IPS DF 4.7 (cell line): ENCODE measurements at regions not wholly inside any gene's neighbourhood (a gene's known extent, or its start where the extent isn't known, plus 50 kb on each side); places are given as distances from the start of the nearest gene placed in this dataset.
"Not testable (repeated sequence)": the region's sequence is repeated elsewhere in the genome, so short reads cannot be mapped to it uniquely, and the experiment has no call there.

Experiments used
- DNase-seq: peaks from one replicate; pipeline ENCODE4 v3.0.0-alpha.2; 2013; ENCODE audit warnings: low spot score; ENCODE audit errors: extremely low read depth

GRCh38 chr6:26720663-26721218 is 61.2 kb upstream of the ZNF322 start:
- not testable (repeated sequence) for DNase-seq

GRCh38 chr6:26730019-26730766 is 70.6 kb upstream of the ZNF322 start:
- DNase-seq: not testable (repeated sequence)

- DNase-seq: not testable (repeated sequence)
Measured at GRCh38 chr6:26734776-26735472, 75.4 kb upstream of the ZNF322 start.

GRCh38 chr6:26739811-26740210 is 80.3 kb upstream of the ZNF322 start:
- no peak for DNase-seq

GRCh38 chr6:26743157-26743821 is 83.7 kb upstream of the ZNF322 start:
- no peak for DNase-seq

GRCh38 chr6:26743941-26744699 is 84.6 kb upstream of the ZNF322 start:
- DNase-seq: no peak

GRCh38 chr6:26744837-26745282 is 85.3 kb upstream of the ZNF322 start:
- DNase-seq: not testable (repeated sequence)

GRCh38 chr6:26745964-26746363 is 86.4 kb upstream of the ZNF322 start:
- DNase-seq: not testable (repeated sequence)

- DNase-seq: not testable (repeated sequence)
Measured at GRCh38 chr6:26749126-26749758, 89.7 kb upstream of the ZNF322 start.

GRCh38 chr6:26749759-26750126 is 90.2 kb upstream of the ZNF322 start:
- not testable (repeated sequence) for DNase-seq

- no peak for DNase-seq
Measured at GRCh38 chr6:26754212-26754611, 94.7 kb upstream of the ZNF322 start.

- not testable (repeated sequence) for DNase-seq
Measured at GRCh38 chr6:26754801-26755200, 95.3 kb upstream of the ZNF322 start.

- not testable (repeated sequence) for DNase-seq
Measured at GRCh38 chr6:26756067-26756805, 96.7 kb upstream of the ZNF322 start.

GRCh38 chr6:26766203-26766902 is 106.8 kb upstream of the ZNF322 start:
- DNase-seq: not testable (repeated sequence)

GRCh38 chr6:26770941-26771666 is 111.6 kb upstream of the ZNF322 start:
- DNase-seq: not testable (repeated sequence)

- DNase-seq: not testable (repeated sequence)
Measured at GRCh38 chr6:26773414-26773813, 113.9 kb upstream of the ZNF322 start.

- not testable (repeated sequence) for DNase-seq
Measured at GRCh38 chr6:26780563-26780962, 121.0 kb upstream of the ZNF322 start.

- not testable (repeated sequence) for DNase-seq
Measured at GRCh38 chr6:26795474-26796307, 136.1 kb upstream of the ZNF322 start.
